Muscle layer of colon (tissue), 2 donors: ENCODE measurements at regions not wholly inside any gene's neighbourhood (a gene's known extent, or its start where the extent isn't known, plus 50 kb on each side); places are given as distances from the start of the nearest gene placed in this dataset.

Experiments used
- H3K27ac ChIP-seq: one replicate; pipeline ENCODE4 v1.7.0; 2013; ENCODE audit warnings: low read depth, mild to moderate bottlenecking, low read length, moderate library complexity
- H3K27me3 ChIP-seq, 2 donors: one replicate each; pipeline ENCODE4 v1.7.0; 2013; ENCODE audit warnings: low read length in 2 of 2, mild to moderate bottlenecking in 2 of 2; ENCODE audit not compliant: insufficient read depth in 2 of 2, control insufficient read depth in 1 of 2
- H3K36me3 ChIP-seq: one replicate; pipeline ENCODE4 v1.7.0; 2013; ENCODE audit warnings: mild to moderate bottlenecking, low read length; ENCODE audit not compliant: insufficient read depth
- H3K4me1 ChIP-seq: one replicate; pipeline ENCODE4 v1.7.0; 2013; ENCODE audit warnings: mild to moderate bottlenecking, low read length; ENCODE audit not compliant: insufficient read depth
- H3K4me3 ChIP-seq, 2 donors: one replicate each; pipeline ENCODE4 v1.7.0; 2013; ENCODE audit warnings: low read length in 2 of 2, low read depth in 1 of 2, mild to moderate bottlenecking in 1 of 2, moderate library complexity in 1 of 2
- H3K9ac ChIP-seq: one replicate; pipeline ENCODE4 v1.7.0; 2013; ENCODE audit warnings: low read length
- H3K9me3 ChIP-seq: one replicate; pipeline ENCODE4 v1.7.0; 2013; ENCODE audit warnings: mild to moderate bottlenecking, low read length
- donor health status: abdominal sarcoma.
- donor health status: Adenocarcinoma of cecum.

DNA sequence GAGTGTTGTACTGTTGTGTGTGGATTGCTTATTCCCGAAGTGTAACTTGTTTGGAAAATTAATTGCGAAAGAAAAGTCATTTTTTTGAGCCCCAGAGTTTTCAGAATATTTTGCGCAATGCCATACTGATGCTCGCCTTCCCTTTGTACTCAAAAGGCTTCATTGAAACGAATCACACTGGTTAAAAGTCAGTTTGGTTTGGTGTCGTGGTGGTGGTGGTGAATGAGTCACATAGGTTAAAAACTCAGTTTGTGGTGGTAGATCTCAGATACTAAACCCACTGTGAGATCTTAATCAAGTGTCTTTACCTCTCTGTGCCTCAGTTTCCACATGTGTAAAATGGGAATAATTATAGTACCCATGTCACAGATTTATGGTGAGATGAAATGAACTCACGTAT is 61.1 kb upstream of the IL6 start:
- Histone ChIP-seq H3K9me3 (no peaks in the 10 kb centered on the region), H3K27me3 (no peaks in the 10 kb centered on the region), H3K36me3 (no peaks in the 10 kb centered on the region), H3K27ac (no peak overlapping the region), H3K4me1 (no peaks in the 10 kb centered on the region), H3K9ac (no peak overlapping the region), H3K4me3 (no peak overlapping the region)

DNA sequence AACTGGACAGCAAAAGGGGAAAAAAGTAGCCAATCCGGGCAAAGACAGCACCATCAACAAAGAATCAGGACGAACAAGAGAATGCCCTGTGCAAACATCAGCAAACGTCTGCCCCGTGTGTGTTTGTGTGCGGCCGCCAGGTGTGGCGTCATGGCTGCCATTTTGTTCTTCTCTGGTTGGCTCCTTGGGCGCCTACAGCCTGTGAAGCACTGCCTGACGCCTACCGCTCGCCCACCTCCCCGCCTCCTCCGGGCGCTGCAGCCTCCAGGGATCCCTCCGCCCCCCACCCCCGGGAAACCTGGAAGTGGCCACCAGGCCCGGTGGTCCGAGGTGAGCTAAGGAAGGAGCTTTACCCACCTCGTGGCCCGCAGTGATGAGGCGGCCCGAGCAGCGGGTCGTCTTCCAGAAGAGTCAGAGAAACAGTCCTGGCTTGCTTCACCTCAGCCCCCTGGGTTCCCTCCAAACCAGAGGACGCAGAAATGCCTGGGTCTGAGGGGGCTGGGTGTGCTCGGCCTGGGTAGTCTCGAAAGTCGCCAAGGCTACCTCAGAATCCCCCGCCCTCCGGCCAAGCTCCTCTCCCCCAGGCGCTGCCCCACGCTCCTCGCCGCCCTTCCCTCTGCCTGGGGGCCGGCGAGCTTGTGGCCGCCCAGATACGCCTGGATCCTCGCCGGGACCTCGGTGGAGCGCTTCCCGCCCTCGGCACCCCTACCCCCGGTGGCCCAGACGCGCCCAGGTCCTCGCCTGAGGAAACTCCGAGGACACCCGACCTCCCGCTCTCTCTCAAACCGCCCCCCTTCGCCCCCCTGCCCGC is 61.8 kb upstream of the IL6 start:
- Histone ChIP-seq H3K4me1 (no peaks in the 10 kb centered on the region), H3K36me3 (no peaks in the 10 kb centered on the region), H3K4me3 (no peak overlapping the region), H3K27ac (no peak overlapping the region), H3K9ac (no peak overlapping the region), H3K9me3 (no peaks in the 10 kb centered on the region), H3K27me3 (no peaks in the 10 kb centered on the region)

DNA sequence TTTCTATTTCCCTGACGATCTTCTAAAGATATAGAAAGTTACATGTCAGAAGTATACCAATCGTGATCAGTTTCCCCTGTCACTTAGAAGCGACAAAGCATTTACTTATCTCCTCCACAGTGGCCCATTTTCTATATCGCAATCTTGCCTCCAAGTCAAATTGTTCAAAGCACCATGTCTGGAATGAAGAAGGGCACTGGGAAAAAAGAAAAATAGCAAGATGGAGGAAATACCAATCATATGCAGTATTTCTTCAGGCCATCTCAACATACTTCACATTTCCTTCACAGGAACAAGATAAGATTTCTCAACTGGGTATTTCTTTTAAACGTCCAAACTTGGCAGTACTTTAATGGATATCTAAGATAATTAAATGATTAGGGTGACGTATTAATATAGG is 63.3 kb upstream of the IL6 start:
- Histone ChIP-seq H3K4me1 (no peaks in the 10 kb centered on the region), H3K9ac (no peak overlapping the region), H3K27me3 (no peaks in the 10 kb centered on the region), H3K9me3 (no peaks in the 10 kb centered on the region), H3K27ac (no peak overlapping the region), H3K4me3 (no peak overlapping the region), H3K36me3 (no peaks in the 10 kb centered on the region)

DNA sequence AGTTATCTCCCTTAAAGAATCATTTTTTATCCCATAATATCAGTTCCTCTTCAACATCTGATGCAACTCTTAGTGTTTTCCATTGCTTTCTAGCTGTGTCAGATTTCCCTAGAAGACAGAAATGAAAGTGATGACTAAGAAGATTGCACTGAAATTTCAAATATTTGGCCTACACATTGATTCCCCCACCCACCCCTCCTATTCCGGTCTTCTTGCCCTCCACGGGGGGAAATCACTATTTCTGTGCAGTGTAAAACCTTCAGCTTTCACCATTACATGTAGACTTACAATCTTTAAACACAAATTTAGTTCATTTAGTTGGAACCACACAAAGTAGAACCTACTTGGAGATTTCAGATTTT is 63.7 kb upstream of the IL6 start:
- Histone ChIP-seq H3K27me3 (no peaks in the 10 kb centered on the region), H3K9ac (no peak overlapping the region), H3K9me3 (no peaks in the 10 kb centered on the region), H3K4me1 (no peaks in the 10 kb centered on the region), H3K36me3 (no peaks in the 10 kb centered on the region), H3K4me3 (no peak overlapping the region), H3K27ac (no peak overlapping the region)

DNA sequence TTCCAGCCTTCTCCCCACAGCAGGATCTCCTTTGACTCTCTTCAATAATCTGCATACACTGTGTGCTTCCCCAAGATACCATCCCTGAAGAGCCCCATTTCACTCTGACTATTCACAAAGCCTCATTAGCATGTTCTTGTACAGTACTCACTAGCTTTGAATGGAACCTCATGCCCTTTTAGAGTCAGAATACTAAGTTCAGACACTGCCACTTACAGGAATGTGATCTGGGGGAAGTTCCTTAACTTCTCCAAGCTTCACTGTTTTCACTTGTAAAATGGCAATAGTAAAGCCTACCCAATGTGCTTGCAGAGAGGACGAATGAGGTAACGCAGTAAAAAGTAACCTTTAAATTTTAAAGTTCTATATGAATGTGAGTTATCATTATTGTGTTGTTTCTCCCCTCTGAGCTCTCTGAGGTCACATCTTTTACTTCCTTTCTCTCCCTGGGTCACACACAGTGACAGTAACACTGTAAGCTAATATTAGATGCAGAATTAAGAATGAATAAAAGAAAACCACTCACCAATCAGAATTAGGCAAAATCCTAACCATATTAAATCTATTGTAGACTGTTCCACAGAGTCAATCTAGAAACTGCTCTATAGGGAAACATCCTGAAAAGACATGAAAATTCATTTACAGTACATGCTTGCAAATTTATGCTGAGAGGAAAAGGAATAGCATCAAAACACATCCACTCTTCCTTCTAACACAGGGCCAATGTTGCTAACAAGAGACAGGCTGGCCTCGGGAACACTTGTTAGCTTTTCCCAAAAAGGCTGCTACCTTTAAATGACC is 64.2 kb upstream of the IL6 start:
- Histone ChIP-seq H3K27ac (no peak overlapping the region), H3K36me3 (no peaks in the 10 kb centered on the region), H3K4me3 (no peak overlapping the region)

DNA sequence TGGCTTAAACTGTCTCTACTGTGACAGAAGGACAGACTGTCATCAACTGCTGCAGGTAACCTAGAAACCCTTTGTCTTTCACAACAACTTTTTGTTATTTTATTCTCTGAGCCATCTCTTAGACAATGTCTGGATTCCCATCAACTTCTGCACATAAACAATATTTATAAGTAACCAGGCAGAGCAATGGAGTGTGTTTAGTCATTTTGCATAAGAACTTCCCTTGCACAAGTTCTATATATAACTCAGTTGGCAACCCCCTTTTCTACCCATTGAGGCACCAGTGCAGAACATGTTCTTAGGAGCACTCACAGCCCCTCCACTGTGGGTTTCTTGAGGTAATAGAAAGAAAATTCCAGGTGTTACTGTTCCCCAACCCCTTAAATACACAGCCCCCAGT is 65.0 kb upstream of the IL6 start:
- Histone ChIP-seq H3K9me3 (no peaks in the 10 kb centered on the region), H3K27ac (no peak overlapping the region), H3K9ac (no peak overlapping the region), H3K4me3 (no peak overlapping the region), H3K36me3 (no peaks in the 10 kb centered on the region), H3K4me1 (no peaks in the 10 kb centered on the region), H3K27me3 (no peaks in the 10 kb centered on the region)

More for the DNA sequence above, 64.2 kb upstream of the IL6 start:
- no peaks in the 10 kb centered on the region for H3K27me3 ChIP-seq
- no peak overlapping the region for H3K9ac ChIP-seq
- H3K9me3 ChIP-seq = no peaks in the 10 kb centered on the region
- H3K4me1 ChIP-seq = no peaks in the 10 kb centered on the region

DNA sequence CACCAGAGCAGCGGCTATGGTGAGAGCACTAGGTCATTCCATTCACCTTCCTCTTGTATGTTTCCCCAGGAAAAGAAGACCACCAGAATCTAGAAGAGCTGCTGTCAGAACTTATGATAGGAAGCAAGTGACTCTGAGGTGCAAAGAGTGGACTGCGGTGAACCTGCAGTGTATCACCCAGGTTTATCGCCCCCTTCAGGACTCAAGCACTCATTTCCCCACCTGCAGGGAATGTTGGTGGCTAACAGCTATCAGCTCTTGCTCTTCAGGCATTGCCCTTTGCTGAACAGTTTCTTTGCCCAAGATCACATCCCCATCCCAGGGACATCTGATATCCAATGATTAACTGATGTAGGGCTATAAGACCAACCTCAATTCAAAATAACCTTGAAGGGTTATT is 66.3 kb upstream of the IL6 start:
- Histone ChIP-seq H3K9ac (no peak overlapping the region), H3K27me3 (no peaks in the 10 kb centered on the region), H3K4me1 (no peaks in the 10 kb centered on the region), H3K27ac (no peak overlapping the region), H3K36me3 (no peaks in the 10 kb centered on the region), H3K4me3 (no peak overlapping the region), H3K9me3 (no peaks in the 10 kb centered on the region)

DNA sequence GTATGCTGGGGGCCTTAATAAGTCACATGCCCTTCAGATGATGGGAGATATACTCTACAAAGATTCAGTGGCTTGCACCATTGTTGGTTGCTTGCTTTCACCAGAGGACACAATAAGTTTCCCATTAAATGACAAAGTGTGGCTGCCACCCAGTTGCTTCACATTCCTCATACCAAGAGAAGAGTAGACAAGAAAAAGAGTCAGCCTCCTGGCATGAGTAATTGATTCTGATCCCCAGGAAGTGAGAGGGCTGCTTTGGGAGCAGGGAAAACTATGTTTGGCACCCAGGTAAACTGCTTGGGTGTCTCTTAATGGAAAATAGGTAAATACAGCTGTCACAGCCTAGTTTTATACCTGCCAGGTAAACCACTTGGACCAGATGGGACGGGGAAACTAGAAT is 66.7 kb upstream of the IL6 start:
- no peak overlapping the region for H3K4me3 ChIP-seq
- H3K9ac ChIP-seq = no peak overlapping the region
- H3K4me1 ChIP-seq = no peaks in the 10 kb centered on the region
- no peaks in the 10 kb centered on the region for H3K27me3 ChIP-seq
- no peaks in the 10 kb centered on the region for H3K36me3 ChIP-seq
- no peaks in the 10 kb centered on the region for H3K9me3 ChIP-seq
- no peak overlapping the region for H3K27ac ChIP-seq

DNA sequence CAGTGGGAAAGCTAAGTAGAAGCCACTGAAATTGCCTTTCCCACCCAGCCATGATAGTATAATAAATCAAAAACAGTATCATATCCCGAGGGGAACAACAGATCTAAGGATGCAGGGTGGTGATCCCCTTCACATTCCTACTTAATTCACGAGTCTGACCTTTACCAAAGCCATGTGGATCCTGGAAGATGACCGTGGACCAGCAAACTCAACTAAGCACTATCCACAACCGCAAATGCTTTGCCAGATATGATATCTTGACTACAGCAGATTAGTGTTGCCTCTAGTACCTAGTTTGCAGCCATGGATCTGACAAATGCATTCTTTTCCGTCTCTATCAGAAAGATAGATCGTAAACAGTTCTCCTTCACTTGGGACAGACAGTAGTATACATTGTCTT is 67.3 kb upstream of the IL6 start:
- Histone ChIP-seq H3K27ac (no peak overlapping the region), H3K4me1 (no peaks in the 10 kb centered on the region), H3K27me3 (no peaks in the 10 kb centered on the region), H3K9ac (no peak overlapping the region), H3K9me3 (no peaks in the 10 kb centered on the region), H3K36me3 (no peaks in the 10 kb centered on the region), H3K4me3 (no peak overlapping the region)

DNA sequence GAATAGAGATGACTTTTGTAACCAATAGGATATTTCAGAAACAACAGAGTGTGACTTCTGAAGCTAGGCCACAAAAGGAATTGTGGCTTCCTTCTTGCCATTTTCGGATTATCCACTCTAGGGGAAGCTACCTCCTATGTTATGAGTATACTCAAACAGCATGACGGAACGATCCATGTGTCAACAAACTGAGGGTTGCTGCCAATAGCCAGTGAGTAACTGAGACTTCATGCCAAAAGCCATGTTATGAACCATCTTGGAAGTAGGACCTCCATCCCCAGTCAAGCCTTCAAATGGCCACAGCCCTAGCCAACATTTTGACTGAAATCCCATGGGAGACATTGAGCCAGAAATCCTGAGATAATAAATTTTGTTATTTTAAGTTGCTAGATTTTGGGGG is 69.0 kb upstream of the IL6 start:
- no peaks in the 10 kb centered on the region for H3K36me3 ChIP-seq
- no peak overlapping the region for H3K9ac ChIP-seq
- no peaks in the 10 kb centered on the region for H3K27me3 ChIP-seq
- no peaks in the 10 kb centered on the region for H3K4me1 ChIP-seq
- H3K27ac ChIP-seq = no peak overlapping the region
- no peaks in the 10 kb centered on the region for H3K9me3 ChIP-seq
- H3K4me3 ChIP-seq = no peak overlapping the region

DNA sequence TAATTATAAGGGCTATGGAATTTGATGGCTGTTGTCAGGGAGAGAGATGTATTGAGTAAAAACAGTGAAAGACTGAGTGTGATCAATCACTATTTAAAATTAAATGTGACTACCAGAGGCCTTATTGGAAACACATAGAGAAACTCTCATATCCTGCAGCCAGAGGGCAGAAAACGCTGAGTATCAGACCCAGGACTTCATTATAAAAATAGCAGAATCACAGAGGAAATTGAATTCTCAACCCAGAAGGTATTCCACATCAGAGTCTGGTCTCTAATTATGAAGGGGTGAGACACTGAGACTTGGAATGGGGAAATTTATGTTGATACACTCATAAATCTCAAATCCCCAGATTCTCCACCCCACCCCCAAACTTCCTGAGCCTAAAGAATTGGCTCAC is 69.5 kb upstream of the IL6 start:
- no peaks in the 10 kb centered on the region for H3K9me3 ChIP-seq
- no peaks in the 10 kb centered on the region for H3K36me3 ChIP-seq
- H3K27ac ChIP-seq = no peak overlapping the region
- H3K27me3 ChIP-seq = no peaks in the 10 kb centered on the region
- no peak overlapping the region for H3K9ac ChIP-seq
- no peak overlapping the region for H3K4me3 ChIP-seq
- no peaks in the 10 kb centered on the region for H3K4me1 ChIP-seq

DNA sequence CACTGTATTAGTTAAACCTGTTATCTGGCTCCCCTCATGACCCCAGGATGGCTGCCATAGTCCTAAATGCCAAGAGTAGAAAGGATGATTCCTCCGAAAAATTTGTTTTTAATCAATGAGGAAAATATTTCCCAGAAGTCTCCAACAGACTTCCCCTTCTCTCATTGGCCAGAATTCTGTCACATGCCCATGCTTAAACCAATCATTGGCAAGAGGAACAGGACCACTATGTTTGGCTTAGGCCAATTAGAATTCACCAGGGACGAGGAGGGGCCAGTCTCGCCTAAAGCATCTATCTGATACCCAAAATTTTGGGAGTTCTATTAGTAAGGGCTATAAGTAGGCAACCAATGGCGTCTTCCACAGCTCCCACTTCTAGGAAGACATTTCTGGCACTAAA is 71.2 kb upstream of the IL6 start:
- Histone ChIP-seq H3K4me3 (no peak overlapping the region), H3K27ac (no peak overlapping the region), H3K27me3 (no peaks in the 10 kb centered on the region), H3K36me3 (no peaks in the 10 kb centered on the region), H3K4me1 (no peaks in the 10 kb centered on the region), H3K9me3 (no peaks in the 10 kb centered on the region), H3K9ac (no peak overlapping the region)
